T-helper 1 cell (primary cell): ENCODE measurements at regions not wholly inside any gene's neighbourhood (a gene's known extent, or its start where the extent isn't known, plus 50 kb on each side); places are given as distances from the start of the nearest gene placed in this dataset.
"Not testable (repeated sequence)": the region's sequence is repeated elsewhere in the genome, so short reads cannot be mapped to it uniquely, and the experiment has no call there.

Source experiments
- DNase-seq, 5 donors: peaks; one replicate each; pipeline ENCODE4 v3.0.0-alpha.2; 2012 to 2020

DNA sequence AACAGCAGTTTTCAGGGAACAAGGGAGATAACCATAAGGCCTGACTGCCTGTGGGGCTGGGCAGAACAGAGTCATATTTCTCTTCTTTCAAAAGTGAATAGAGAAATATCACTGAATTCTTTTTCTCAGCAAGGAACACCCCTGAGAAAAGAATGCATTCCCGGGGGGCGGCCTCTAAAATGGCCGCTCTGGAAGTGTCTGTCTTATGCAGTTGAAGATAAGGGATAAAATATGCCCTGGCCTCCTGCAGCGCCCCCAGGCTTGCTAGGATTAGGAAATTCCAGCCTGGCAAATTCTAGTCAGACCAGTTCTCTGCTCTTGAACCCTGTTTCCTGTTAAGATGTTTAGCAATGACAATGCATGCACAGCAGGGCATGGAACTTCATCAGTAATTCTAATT, 745.4 kb downstream of the GRXCR1 start:
- not testable (repeated sequence) for DNase-seq

GRCh38 chr4:43651991-43652390, 759.5 kb downstream of the GRXCR1 start:
- no peak for DNase-seq

DNA sequence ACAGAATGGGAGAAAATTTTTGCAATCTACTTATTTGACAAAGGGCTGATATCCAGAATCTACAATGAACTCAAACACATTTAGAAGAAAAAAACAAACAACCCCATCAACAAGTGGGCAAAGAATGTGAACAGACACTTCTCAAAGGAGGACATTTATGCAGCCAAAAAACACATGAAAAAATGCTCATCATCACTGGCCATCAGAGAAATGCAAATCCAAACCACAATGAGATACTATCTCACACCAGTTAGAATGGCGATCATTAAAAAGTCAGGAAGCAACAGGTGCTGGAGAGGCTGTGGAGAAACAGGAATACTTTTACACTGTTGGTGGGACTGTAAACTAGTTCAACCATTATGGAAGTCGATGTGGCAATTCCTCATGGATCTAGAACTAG, 767.0 kb downstream of the GRXCR1 start:
- not testable (repeated sequence) for DNase-seq

GRCh38 chr4:43672265-43672885, 776.2 kb downstream of the KCTD8 start:
- DNase-seq, result not testable (repeated sequence)

DNA sequence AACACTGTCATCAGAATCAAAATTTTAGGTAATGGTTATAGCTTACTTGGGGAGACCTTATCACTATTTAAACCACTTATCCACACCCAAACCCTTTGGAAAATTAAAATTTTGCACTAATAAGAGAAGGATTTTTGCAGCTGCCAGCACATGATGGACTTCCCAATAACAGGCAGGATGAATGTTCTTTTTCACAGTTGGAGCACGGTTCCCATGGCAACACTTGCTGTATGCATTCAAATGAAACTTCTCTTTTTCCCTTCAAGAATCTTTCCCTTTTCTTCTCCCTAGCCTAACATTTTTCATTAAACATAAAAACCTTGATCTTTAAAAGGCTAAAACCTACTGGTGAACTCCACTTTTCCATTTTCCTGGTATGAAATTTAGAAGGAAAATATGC, 768.2 kb downstream of the KCTD8 start:
- no peak for DNase-seq

DNA sequence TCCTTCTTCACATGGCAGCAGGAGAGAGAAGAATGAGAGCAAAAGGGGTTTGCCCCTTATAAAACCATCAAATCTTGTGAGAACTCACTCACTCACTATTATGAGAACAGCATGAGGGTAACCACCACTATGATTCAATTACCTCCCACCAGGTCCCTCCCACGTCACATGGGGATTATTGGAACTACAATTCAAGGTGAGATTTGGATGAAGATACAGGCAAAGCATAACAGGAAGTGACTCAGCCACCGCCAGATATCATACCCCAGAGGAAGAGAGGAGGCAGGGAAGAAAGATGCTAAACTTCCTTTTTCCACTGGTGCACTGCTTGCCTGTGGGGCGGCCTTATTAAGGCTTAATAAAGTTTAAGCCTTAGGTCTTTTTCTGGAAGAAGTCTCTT, 766.1 kb downstream of the KCTD8 start:
- DNase-seq, result no peak

DNA sequence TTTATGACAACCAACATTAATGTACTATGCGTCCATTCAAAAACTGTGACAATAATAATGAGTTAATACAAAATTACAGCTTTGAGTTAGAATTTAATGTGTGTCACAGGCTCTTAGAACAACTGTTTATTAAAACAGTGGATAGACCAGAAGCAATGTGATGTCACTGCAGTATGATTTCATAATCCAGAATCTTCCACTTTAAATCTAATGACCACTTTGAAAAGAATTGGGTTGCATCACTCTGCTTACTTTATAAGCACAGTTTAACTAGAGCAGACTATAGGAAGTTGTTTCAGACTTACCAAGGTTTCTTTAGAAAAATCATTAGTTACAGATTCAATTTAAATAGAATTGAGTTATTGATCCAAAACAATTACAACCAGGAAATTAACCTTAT, 758.5 kb downstream of the KCTD8 start:
- no peak for DNase-seq

GRCh38 chr4:43693876-43694275, 754.7 kb downstream of the KCTD8 start:
- DNase-seq, result no peak

GRCh38 chr4:43709443-43709842, 739.2 kb downstream of the KCTD8 start:
- no peak for DNase-seq

- DNase-seq, result no peak
These were observed 731.8 kb downstream of the KCTD8 start for GRCh38 chr4:43716721-43717395.

- DNase-seq, result no peak
These were observed 730.2 kb downstream of the KCTD8 start for GRCh38 chr4:43718369-43718768.

GRCh38 chr4:43732829-43733426, 715.7 kb downstream of the KCTD8 start:
- DNase-seq, result no peak

GRCh38 chr4:43742083-43742482, 706.5 kb downstream of the KCTD8 start:
- no peak for DNase-seq

GRCh38 chr4:43754566-43754965, 694.0 kb downstream of the KCTD8 start:
- no peak for DNase-seq

- no peak for DNase-seq
These were observed 691.5 kb downstream of the KCTD8 start for GRCh38 chr4:43757147-43757546.

DNA sequence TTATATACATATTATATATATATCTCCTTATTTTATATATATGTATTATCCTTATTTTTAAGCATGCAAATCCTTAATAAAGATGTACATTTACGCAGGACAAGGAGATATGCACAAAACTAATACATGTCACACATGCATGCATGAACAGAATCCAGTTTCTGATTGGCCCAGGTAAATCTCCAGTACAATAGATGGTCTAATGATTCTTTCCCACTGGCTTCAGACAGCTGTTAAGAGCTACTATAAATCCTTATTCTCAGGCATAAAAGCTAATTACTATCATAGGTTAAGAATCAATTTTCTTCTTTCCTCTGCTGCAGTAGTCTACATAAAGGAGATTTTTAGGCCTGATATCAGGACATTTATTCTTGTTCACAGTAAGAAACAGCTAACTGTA, 689.8 kb downstream of the KCTD8 start:
- DNase-seq, result no peak

GRCh38 chr4:43763029-43763610, 685.5 kb downstream of the KCTD8 start:
- DNase-seq, result no peak

DNA sequence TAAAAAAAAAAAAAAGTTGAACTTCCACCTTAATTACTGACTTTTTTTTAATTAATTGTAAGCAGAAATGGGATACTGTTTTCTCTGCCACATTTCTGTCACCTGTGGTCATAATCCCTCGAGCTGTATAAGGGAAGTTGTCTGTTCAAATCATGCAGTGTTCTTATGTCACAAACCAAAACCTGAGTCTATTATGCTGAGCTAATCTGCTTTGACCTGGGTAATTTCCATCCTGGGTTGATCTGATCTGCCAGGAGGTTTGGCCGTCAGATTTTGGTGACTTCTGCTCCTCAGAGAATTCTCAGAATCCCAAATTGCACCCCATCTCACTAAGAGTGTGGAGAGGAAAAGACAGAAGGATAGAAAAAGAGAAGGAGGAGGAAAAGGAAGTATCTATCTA, 683.1 kb downstream of the KCTD8 start:
- no peak for DNase-seq

DNA sequence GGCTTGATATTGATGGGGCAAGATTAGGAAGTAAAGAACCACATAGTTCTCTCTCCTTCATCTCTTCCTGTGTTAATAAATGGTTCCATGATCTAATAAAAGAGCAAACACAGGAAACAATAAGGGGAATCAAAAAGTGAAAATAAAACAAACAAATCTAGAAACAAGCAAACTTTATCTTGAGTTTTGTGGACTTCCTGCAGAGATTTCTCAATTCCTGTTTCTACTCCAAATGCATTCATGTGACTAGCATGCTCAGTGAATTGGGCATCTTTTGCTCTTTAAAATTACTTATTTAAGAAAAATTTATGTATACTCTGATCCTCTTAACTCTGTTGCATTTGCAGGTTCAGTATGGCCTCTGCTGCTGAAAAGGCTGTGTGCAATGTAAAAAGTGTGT, 682.0 kb downstream of the KCTD8 start:
- no peak for DNase-seq

GRCh38 chr4:43776371-43776770, 672.2 kb downstream of the KCTD8 start:
- no peak for DNase-seq

DNA sequence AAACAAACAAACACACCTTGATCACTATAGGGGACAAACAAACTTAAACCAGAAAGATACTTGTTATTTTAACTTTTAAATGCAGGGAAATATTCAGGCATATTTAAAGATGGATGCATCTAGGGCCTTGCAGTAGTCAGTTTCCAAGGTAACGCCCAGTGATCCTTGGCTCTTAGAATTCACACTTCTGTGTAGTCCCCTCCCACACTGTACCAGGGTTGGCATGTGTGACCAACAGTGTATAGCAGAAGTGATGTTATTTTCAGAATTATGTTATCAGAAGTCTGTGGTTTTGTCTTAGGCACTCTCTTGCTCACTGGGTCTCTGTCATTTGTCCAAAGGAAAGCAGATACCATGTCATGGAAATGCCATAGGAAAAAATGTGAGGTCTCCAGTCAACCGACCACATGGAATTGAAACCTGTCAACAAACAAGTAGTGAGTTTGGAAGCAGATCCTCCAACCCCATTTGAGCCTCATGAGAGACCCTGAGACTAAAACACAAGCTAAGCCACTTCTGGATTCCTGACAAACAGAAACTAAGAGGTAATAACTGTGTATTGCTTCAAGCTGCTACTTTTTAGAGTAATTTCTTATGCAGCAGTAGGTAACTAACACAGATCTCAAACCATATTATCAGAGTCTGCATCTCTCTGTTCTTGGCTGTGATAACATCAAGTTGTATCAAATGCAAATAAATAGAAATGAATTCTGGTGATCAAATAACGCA, 670.3 kb downstream of the KCTD8 start:
- no peak for DNase-seq

- DNase-seq, result no peak
These were observed 667.5 kb downstream of the KCTD8 start for GRCh38 chr4:43781125-43781524.

DNA sequence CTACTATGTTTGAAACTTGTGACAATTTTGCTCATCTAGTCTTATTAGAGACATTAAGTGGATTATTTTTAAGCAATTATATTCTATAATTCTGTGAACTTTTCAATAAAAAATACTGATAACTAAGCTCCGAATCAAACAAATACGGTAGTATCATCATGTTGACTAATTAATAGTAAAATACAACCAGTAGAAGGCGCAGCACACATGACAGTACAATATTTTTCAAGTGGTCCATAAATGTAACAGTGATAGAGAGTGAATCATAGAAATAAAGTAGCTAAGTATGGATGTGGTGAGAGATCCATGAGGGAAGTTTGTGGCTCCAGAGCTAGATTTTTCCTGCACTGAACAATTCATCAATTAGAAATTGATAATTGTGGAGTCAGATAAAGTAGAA, 666.2 kb downstream of the KCTD8 start:
- DNase-seq, result no peak
